IgD-negative memory B cell (primary cell): ENCODE measurements at regions not wholly inside any gene's neighbourhood (a gene's known extent, or its start where the extent isn't known, plus 50 kb on each side); places are given as distances from the start of the nearest gene placed in this dataset.

Experiments
- H3K27ac Mint-ChIP-seq, 3 donors: one replicate each; pipeline ENCODE4 v1.8.0; 2020 to 2022; ENCODE audit warnings: mild to moderate bottlenecking in 3 of 3, mixed read lengths in 3 of 3, moderate library complexity in 1 of 3
- H3K27me3 Mint-ChIP-seq: one replicate; pipeline ENCODE4 v1.8.0; 2021; ENCODE audit warnings: mixed read lengths
- H3K36me3 Mint-ChIP-seq: one replicate; pipeline ENCODE4 v1.8.0; 2020; ENCODE audit warnings: mild to moderate bottlenecking, mixed read lengths
- H3K4me1 Mint-ChIP-seq, 3 donors: one replicate each; pipeline ENCODE4 v1.8.0; 2020 to 2022; ENCODE audit warnings: mixed read lengths in 3 of 3, mild to moderate bottlenecking in 1 of 3
- H3K4me3 Mint-ChIP-seq, 4 donors: one replicate each; pipeline ENCODE4 v1.8.0; 2020 to 2022; ENCODE audit warnings: mild to moderate bottlenecking in 4 of 4, mixed read lengths in 4 of 4, moderate library complexity in 3 of 4
- H3K9me3 Mint-ChIP-seq, 3 donors: one replicate each; pipeline ENCODE4 v1.8.0; 2020 to 2021; ENCODE audit warnings: mixed read lengths in 3 of 3, mild to moderate bottlenecking in 1 of 3

- peak overlapping the region in 1 of 3 donors; percentile 19 for H3K27ac Mint-ChIP-seq
- peak overlapping the region in 1 of 4 donors; percentile 12 for H3K4me3 Mint-ChIP-seq
- H3K4me1 Mint-ChIP-seq = no peaks in the 10 kb centered on the region
- peaks cover 0 to 3% (median 0%) of the 10 kb centered on the region in 3 donors for H3K9me3 Mint-ChIP-seq
- H3K27me3 Mint-ChIP-seq = no peaks in the 10 kb centered on the region
- no peaks in the 10 kb centered on the region for H3K36me3 Mint-ChIP-seq
These were observed 233.8 kb downstream of the SNRPN start for GRCh38 chr15:25188551-25189101.

- H3K36me3 Mint-ChIP-seq = no peaks in the 10 kb centered on the region
These were observed 234.8 kb downstream of the SNRPN start for GRCh38 chr15:25189551-25189950.

GRCh38 chr15:25192651-25193050 lies 237.9 kb downstream of the SNRPN start:
- H3K27ac Mint-ChIP-seq = no peak overlapping the region
- H3K36me3 Mint-ChIP-seq = no peaks in the 10 kb centered on the region
- no peak overlapping the region for H3K4me3 Mint-ChIP-seq
- H3K4me1 Mint-ChIP-seq = no peaks in the 10 kb centered on the region
- H3K27me3 Mint-ChIP-seq = no peaks in the 10 kb centered on the region
- H3K9me3 Mint-ChIP-seq = peaks cover 0 to 3% (median 0%) of the 10 kb centered on the region in 3 donors

More at GRCh38 chr15:25189551-25189950, 234.8 kb downstream of the SNRPN start:
- H3K27ac Mint-ChIP-seq = no peak overlapping the region
- H3K4me1 Mint-ChIP-seq = no peaks in the 10 kb centered on the region
- H3K9me3 Mint-ChIP-seq = peaks cover 0 to 3% (median 0%) of the 10 kb centered on the region in 3 donors
- no peak overlapping the region for H3K4me3 Mint-ChIP-seq
- no peaks in the 10 kb centered on the region for H3K27me3 Mint-ChIP-seq

- Mint-ChIP-seq H3K4me3 (no peak overlapping the region), H3K9me3 (no peaks in the 10 kb centered on the region), H3K27ac (no peak overlapping the region), H3K4me1 (no peaks in the 10 kb centered on the region), H3K36me3 (no peaks in the 10 kb centered on the region), H3K27me3 (no peaks in the 10 kb centered on the region)
These were observed 231.5 kb downstream of the UBE3A start for GRCh38 chr15:25207369-25207768.

GRCh38 chr15:25208735-25209134 lies 230.1 kb downstream of the UBE3A start:
- no peaks in the 10 kb centered on the region for H3K36me3 Mint-ChIP-seq
- H3K4me1 Mint-ChIP-seq = no peaks in the 10 kb centered on the region
- peaks cover 0 to under 1% (median 0%) of the 10 kb centered on the region in 3 donors for H3K9me3 Mint-ChIP-seq
- H3K4me3 Mint-ChIP-seq = no peak overlapping the region
- no peak overlapping the region for H3K27ac Mint-ChIP-seq
- H3K27me3 Mint-ChIP-seq = no peaks in the 10 kb centered on the region

- H3K27me3 Mint-ChIP-seq = no peaks in the 10 kb centered on the region
- H3K27ac Mint-ChIP-seq = no peak overlapping the region
- H3K4me1 Mint-ChIP-seq = no peaks in the 10 kb centered on the region
- no peak overlapping the region for H3K4me3 Mint-ChIP-seq
- H3K36me3 Mint-ChIP-seq = no peaks in the 10 kb centered on the region
- H3K9me3 Mint-ChIP-seq = peaks cover 0 to 3% (median 1%) of the 10 kb centered on the region in 3 donors
These were observed 218.0 kb downstream of the UBE3A start for GRCh38 chr15:25220834-25221233.

- peaks cover 0 to 3% (median 0%) of the 10 kb centered on the region in 3 donors for H3K9me3 Mint-ChIP-seq
- H3K27ac Mint-ChIP-seq = no peak overlapping the region
- no peaks in the 10 kb centered on the region for H3K36me3 Mint-ChIP-seq
- no peak overlapping the region for H3K4me3 Mint-ChIP-seq
- H3K27me3 Mint-ChIP-seq = no peaks in the 10 kb centered on the region
- no peaks in the 10 kb centered on the region for H3K4me1 Mint-ChIP-seq
These were observed 214.4 kb downstream of the UBE3A start for GRCh38 chr15:25224396-25224795.

- Mint-ChIP-seq H3K9me3 (peaks cover 0 to 3% (median 0%) of the 10 kb centered on the region in 3 donors), H3K4me1 (no peaks in the 10 kb centered on the region), H3K4me3 (no peak overlapping the region), H3K27ac (no peak overlapping the region), H3K27me3 (no peaks in the 10 kb centered on the region), H3K36me3 (no peaks in the 10 kb centered on the region)
These were observed 212.5 kb downstream of the UBE3A start for GRCh38 chr15:25226360-25226759.

GRCh38 chr15:25228261-25228660 lies 210.6 kb downstream of the UBE3A start:
- H3K9me3 Mint-ChIP-seq = peaks cover 0 to 3% (median 0%) of the 10 kb centered on the region in 3 donors
- no peaks in the 10 kb centered on the region for H3K36me3 Mint-ChIP-seq
- H3K27me3 Mint-ChIP-seq = no peaks in the 10 kb centered on the region
- no peak overlapping the region for H3K27ac Mint-ChIP-seq
- no peak overlapping the region for H3K4me3 Mint-ChIP-seq
- H3K4me1 Mint-ChIP-seq = no peaks in the 10 kb centered on the region

GRCh38 chr15:25230442-25230841 lies 208.4 kb downstream of the UBE3A start:
- H3K9me3 Mint-ChIP-seq = no peaks in the 10 kb centered on the region
- H3K27ac Mint-ChIP-seq = no peak overlapping the region
- H3K4me1 Mint-ChIP-seq = no peaks in the 10 kb centered on the region
- H3K36me3 Mint-ChIP-seq = no peaks in the 10 kb centered on the region
- no peaks in the 10 kb centered on the region for H3K27me3 Mint-ChIP-seq
- no peak overlapping the region for H3K4me3 Mint-ChIP-seq

GRCh38 chr15:25233766-25234350 lies 205.0 kb downstream of the UBE3A start:
- Mint-ChIP-seq H3K4me1 (no peaks in the 10 kb centered on the region), H3K36me3 (no peaks in the 10 kb centered on the region), H3K27me3 (no peaks in the 10 kb centered on the region), H3K4me3 (peak overlapping the region in 1 of 4 donors; percentile 49), H3K9me3 (no peaks in the 10 kb centered on the region), H3K27ac (no peak overlapping the region)

GRCh38 chr15:25234831-25235230 lies 204.0 kb downstream of the UBE3A start:
- no peaks in the 10 kb centered on the region for H3K4me1 Mint-ChIP-seq
- no peaks in the 10 kb centered on the region for H3K9me3 Mint-ChIP-seq
- H3K36me3 Mint-ChIP-seq = no peaks in the 10 kb centered on the region
- no peak overlapping the region for H3K4me3 Mint-ChIP-seq
- H3K27me3 Mint-ChIP-seq = no peaks in the 10 kb centered on the region
- no peak overlapping the region for H3K27ac Mint-ChIP-seq

- H3K9me3 Mint-ChIP-seq = peaks cover 0 to 1% (median 0%) of the 10 kb centered on the region in 3 donors
- no peak overlapping the region for H3K4me3 Mint-ChIP-seq
- no peak overlapping the region for H3K27ac Mint-ChIP-seq
- H3K36me3 Mint-ChIP-seq = no peaks in the 10 kb centered on the region
- no peaks in the 10 kb centered on the region for H3K4me1 Mint-ChIP-seq
- no peaks in the 10 kb centered on the region for H3K27me3 Mint-ChIP-seq
These were observed 203.4 kb downstream of the UBE3A start for GRCh38 chr15:25235391-25235790.

GRCh38 chr15:25236143-25236860 lies 202.5 kb downstream of the UBE3A start:
- Mint-ChIP-seq H3K27ac (no peak overlapping the region), H3K27me3 (no peaks in the 10 kb centered on the region), H3K9me3 (peaks cover 0 to 5% (median 0%) of the 10 kb centered on the region in 3 donors), H3K4me3 (peak overlapping the region in 1 of 4 donors; percentile 51), H3K36me3 (no peaks in the 10 kb centered on the region), H3K4me1 (no peaks in the 10 kb centered on the region)

GRCh38 chr15:25236861-25237155 lies 202.0 kb downstream of the UBE3A start:
- Mint-ChIP-seq H3K9me3 (peaks cover 0 to 5% (median 0%) of the 10 kb centered on the region in 3 donors), H3K4me1 (no peaks in the 10 kb centered on the region), H3K36me3 (no peaks in the 10 kb centered on the region), H3K4me3 (no peak overlapping the region), H3K27me3 (no peaks in the 10 kb centered on the region), H3K27ac (no peak overlapping the region)
